Islet precursor cell (in vitro differentiated cells): ENCODE measurements at regions not wholly inside any gene's neighbourhood (a gene's known extent, or its start where the extent isn't known, plus 50 kb on each side); places are given as distances from the start of the nearest gene placed in this dataset.

Source experiments
- DNase-seq: peaks from one replicate; pipeline ENCODE4 v3.0.0-alpha.2; 2018

- DNase-seq = no peak
These were observed 478.9 kb upstream of the GOLIM4 start for GRCh38 chr3:168574455-168575158.

- DNase-seq = no peak
These were observed 474.9 kb upstream of the GOLIM4 start for GRCh38 chr3:168570404-168571155.

GRCh38 chr3:168558728-168559411, 463.1 kb upstream of the GOLIM4 start:
- no peak for DNase-seq

- no peak for DNase-seq
These were observed 456.5 kb upstream of the GOLIM4 start for GRCh38 chr3:168552251-168552650.

- no peak for DNase-seq
These were observed 453.0 kb upstream of the GOLIM4 start for GRCh38 chr3:168548719-168549118.

- DNase-seq = no peak
These were observed 451.0 kb upstream of the GOLIM4 start for GRCh38 chr3:168546707-168547106.

- DNase-seq = peak; percentile 61
These were observed 449.9 kb upstream of the GOLIM4 start for GRCh38 chr3:168545591-168545990.

GRCh38 chr3:168544097-168544957, 448.6 kb upstream of the GOLIM4 start:
- no peak for DNase-seq

- no peak for DNase-seq
These were observed 445.0 kb upstream of the GOLIM4 start for GRCh38 chr3:168540726-168541125.

- DNase-seq = no peak
These were observed 444.2 kb upstream of the GOLIM4 start for GRCh38 chr3:168539909-168540308.

- DNase-seq = peak; percentile 90
These were observed 439.0 kb upstream of the GOLIM4 start for GRCh38 chr3:168534761-168535160.

- no peak for DNase-seq
These were observed 437.9 kb upstream of the GOLIM4 start for GRCh38 chr3:168533600-168533999.

GRCh38 chr3:168532135-168532534, 436.4 kb upstream of the GOLIM4 start:
- no peak for DNase-seq

- no peak for DNase-seq
These were observed 435.4 kb upstream of the GOLIM4 start for GRCh38 chr3:168531116-168531515.

GRCh38 chr3:168524129-168524528, 428.4 kb upstream of the GOLIM4 start:
- no peak for DNase-seq

- DNase-seq = no peak
These were observed 421.7 kb upstream of the GOLIM4 start for GRCh38 chr3:168517249-168518071.

GRCh38 chr3:168514252-168514651, 418.5 kb upstream of the GOLIM4 start:
- no peak for DNase-seq

- no peak for DNase-seq
These were observed 417.1 kb upstream of the GOLIM4 start for GRCh38 chr3:168512802-168513201.

GRCh38 chr3:168511428-168512014, 415.8 kb upstream of the GOLIM4 start:
- no peak for DNase-seq

- DNase-seq = no peak
These were observed 410.9 kb upstream of the GOLIM4 start for GRCh38 chr3:168506589-168506988.

GRCh38 chr3:168501570-168501969, 405.8 kb upstream of the GOLIM4 start:
- DNase-seq = no peak

- no peak for DNase-seq
These were observed 402.5 kb upstream of the GOLIM4 start for GRCh38 chr3:168498194-168498593.
